HUES6 (cell line): ENCODE measurements at regions not wholly inside any gene's neighbourhood (a gene's known extent, or its start where the extent isn't known, plus 50 kb on each side); places are given as distances from the start of the nearest gene placed in this dataset.

Experiments
- H3K27ac ChIP-seq: 2 replicates; pipeline ENCODE4 v1.7.0; 2013; ENCODE audit warnings: low read depth, mild to moderate bottlenecking, low read length, inconsistent platforms
- H3K27me3 ChIP-seq: 2 replicates; pipeline ENCODE4 v1.6.1; 2013; ENCODE audit warnings: low read length; ENCODE audit not compliant: control insufficient read depth, insufficient read depth
- H3K36me3 ChIP-seq: 2 replicates; pipeline ENCODE4 v1.6.1; 2013; ENCODE audit warnings: low read length; ENCODE audit not compliant: control insufficient read depth, insufficient read depth
- H3K4me1 ChIP-seq: 2 replicates; pipeline ENCODE4 v1.6.1; 2013; ENCODE audit warnings: low read length; ENCODE audit not compliant: control insufficient read depth, insufficient read depth
- H3K4me3 ChIP-seq: 2 replicates; pipeline ENCODE4 v1.5.1; 2013; ENCODE audit warnings: low read depth, low read length
- H3K9ac ChIP-seq: one replicate; pipeline ENCODE4 v1.6.1; 2013; ENCODE audit warnings: mild to moderate bottlenecking, low read length
- H3K9me3 ChIP-seq: 2 replicates; pipeline ENCODE4 v1.6.1; 2013; ENCODE audit warnings: low read depth, low read length; ENCODE audit not compliant: control insufficient read depth, insufficient read depth

GRCh38 chr11:116261606-116262005 lies 511.2 kb downstream of the BUD13 start:
- H3K27me3 ChIP-seq: no peaks in the 10 kb centered on the region
- no peak overlapping the region for H3K27ac ChIP-seq
- peaks cover 23% of the 10 kb centered on the region for H3K4me1 ChIP-seq
- H3K9me3 ChIP-seq: no peaks in the 10 kb centered on the region
- H3K4me3 ChIP-seq: no peak overlapping the region
- H3K9ac ChIP-seq: no peak overlapping the region
- no peaks in the 10 kb centered on the region for H3K36me3 ChIP-seq

GRCh38 chr11:116258821-116259220 lies 514.0 kb downstream of the BUD13 start:
- H3K4me1 ChIP-seq: peaks cover 21% of the 10 kb centered on the region
- no peaks in the 10 kb centered on the region for H3K9me3 ChIP-seq
- no peak overlapping the region for H3K4me3 ChIP-seq
- no peaks in the 10 kb centered on the region for H3K36me3 ChIP-seq
- H3K27ac ChIP-seq: no peak overlapping the region
- no peak overlapping the region for H3K9ac ChIP-seq
- no peaks in the 10 kb centered on the region for H3K27me3 ChIP-seq

DNA sequence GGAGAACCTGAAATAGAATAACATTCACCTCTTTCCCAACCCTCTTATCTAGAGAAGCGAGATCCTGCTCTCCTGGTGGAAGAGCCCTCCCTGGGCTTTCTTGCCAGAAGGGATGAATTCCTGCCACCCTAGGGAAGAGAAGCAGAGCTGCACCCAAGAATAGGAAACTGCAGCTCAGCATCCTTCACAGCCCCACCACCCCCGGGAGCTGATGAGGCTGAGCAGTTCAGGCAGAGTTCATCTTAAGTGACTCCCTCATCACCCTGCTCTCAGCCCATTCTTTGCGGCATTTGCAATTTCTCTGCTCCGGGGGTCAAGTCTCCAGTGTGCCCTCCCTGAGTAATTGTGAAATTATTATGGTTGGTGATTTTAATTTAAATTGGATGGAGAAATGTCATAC lies 514.9 kb downstream of the BUD13 start:
- H3K9me3 ChIP-seq: no peaks in the 10 kb centered on the region
- no peak overlapping the region for H3K4me3 ChIP-seq
- H3K36me3 ChIP-seq: no peaks in the 10 kb centered on the region
- H3K27ac ChIP-seq: no peak overlapping the region
- no peaks in the 10 kb centered on the region for H3K27me3 ChIP-seq
- H3K9ac ChIP-seq: no peak overlapping the region
- H3K4me1 ChIP-seq: peaks cover 13% of the 10 kb centered on the region; the same call in 1 of the 2 replicates

DNA sequence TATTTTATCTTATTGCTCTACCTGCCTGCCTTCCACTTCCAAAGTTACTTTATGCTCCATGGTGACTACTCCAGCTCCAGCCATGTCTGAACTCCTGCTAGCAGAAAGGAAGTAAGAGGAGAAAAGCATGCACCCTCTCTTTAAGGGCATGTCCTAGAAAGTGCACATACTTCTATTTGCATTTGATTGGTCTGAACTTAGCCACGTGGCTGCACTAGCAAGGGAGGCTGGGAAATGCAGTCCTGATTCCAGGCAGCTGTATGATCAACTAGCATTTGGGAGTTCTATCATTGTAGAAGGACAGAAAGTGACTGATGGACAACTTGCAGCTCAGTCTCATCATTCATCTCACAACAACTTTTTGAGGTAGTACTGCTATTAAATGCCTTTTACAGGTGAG lies 515.7 kb downstream of the BUD13 start:
- H3K36me3 ChIP-seq: no peaks in the 10 kb centered on the region
- H3K27ac ChIP-seq: no peak overlapping the region
- H3K4me1 ChIP-seq: peaks cover 13% of the 10 kb centered on the region; the same call in 1 of the 2 replicates
- no peak overlapping the region for H3K4me3 ChIP-seq
- 0 out of 2 replicates have a peak, but pooled peaks cover 1% of the 10 kb centered on the region for H3K9me3 ChIP-seq
- no peaks in the 10 kb centered on the region for H3K27me3 ChIP-seq
- no peak overlapping the region for H3K9ac ChIP-seq

- Histone ChIP-seq H3K27ac (no peak overlapping the region), H3K27me3 (no peaks in the 10 kb centered on the region), H3K4me1 (peaks cover 13% of the 10 kb centered on the region; the same call in 1 of the 2 replicates)
Observed at GRCh38 chr11:116256215-116256614, 516.6 kb downstream of the BUD13 start.

GRCh38 chr11:116255321-116255953 lies 517.4 kb downstream of the BUD13 start:
- no peaks in the 10 kb centered on the region for H3K27me3 ChIP-seq
- H3K27ac ChIP-seq: no peak overlapping the region
- H3K9me3 ChIP-seq: 0 out of 2 replicates have a peak, but pooled peaks cover 2% of the 10 kb centered on the region
- no peaks in the 10 kb centered on the region for H3K36me3 ChIP-seq
- H3K9ac ChIP-seq: no peak overlapping the region
- H3K4me1 ChIP-seq: peaks cover 13% of the 10 kb centered on the region; the same call in 1 of the 2 replicates
- no peak overlapping the region for H3K4me3 ChIP-seq

More at GRCh38 chr11:116256215-116256614, 516.6 kb downstream of the BUD13 start:
- no peak overlapping the region for H3K4me3 ChIP-seq
- H3K9me3 ChIP-seq: 0 out of 2 replicates have a peak, but pooled peaks cover 2% of the 10 kb centered on the region
- no peak overlapping the region for H3K9ac ChIP-seq
- no peaks in the 10 kb centered on the region for H3K36me3 ChIP-seq

DNA sequence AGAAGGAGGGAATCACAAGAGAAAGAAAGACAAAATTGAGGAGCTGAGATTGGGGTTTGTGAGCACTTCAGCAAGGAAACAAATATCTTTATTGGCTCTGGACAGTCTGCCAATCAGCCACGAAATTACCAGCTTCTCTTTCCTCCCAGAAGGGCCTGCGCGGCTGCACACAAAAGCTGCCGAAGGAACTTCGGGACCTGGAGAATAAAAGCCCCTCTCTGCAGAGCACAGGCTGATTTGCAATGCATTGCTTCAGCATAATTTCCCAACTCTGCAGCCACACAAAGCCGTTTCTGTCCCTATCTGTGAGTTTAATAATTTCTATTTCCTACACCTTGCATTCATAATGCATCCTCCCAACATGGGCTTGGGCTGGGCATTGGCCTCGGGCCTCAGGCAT lies 522.6 kb downstream of the BUD13 start:
- H3K27me3 ChIP-seq: no peaks in the 10 kb centered on the region
- no peak overlapping the region for H3K9ac ChIP-seq
- no peak overlapping the region for H3K4me3 ChIP-seq
- no peaks in the 10 kb centered on the region for H3K36me3 ChIP-seq
- H3K9me3 ChIP-seq: 0 out of 2 replicates have a peak, but pooled peaks cover 2% of the 10 kb centered on the region
- H3K4me1 ChIP-seq: no peaks in the 10 kb centered on the region
- no peak overlapping the region for H3K27ac ChIP-seq

GRCh38 chr11:116249561-116249960 lies 523.2 kb downstream of the BUD13 start:
- H3K27ac ChIP-seq: no peak overlapping the region
- 0 out of 2 replicates have a peak, but pooled peaks cover 2% of the 10 kb centered on the region for H3K9me3 ChIP-seq
- H3K4me1 ChIP-seq: peaks cover 2% of the 10 kb centered on the region; the same call in 1 of the 2 replicates
- H3K27me3 ChIP-seq: no peaks in the 10 kb centered on the region
- no peaks in the 10 kb centered on the region for H3K36me3 ChIP-seq
- H3K9ac ChIP-seq: no peak overlapping the region
- no peak overlapping the region for H3K4me3 ChIP-seq

- no peak overlapping the region for H3K27ac ChIP-seq
- no peaks in the 10 kb centered on the region for H3K36me3 ChIP-seq
- peaks cover 7% of the 10 kb centered on the region; the same call in 1 of the 2 replicates for H3K4me1 ChIP-seq
- H3K4me3 ChIP-seq: no peak overlapping the region
- H3K9ac ChIP-seq: no peak overlapping the region
- H3K27me3 ChIP-seq: no peaks in the 10 kb centered on the region
- no peaks in the 10 kb centered on the region for H3K9me3 ChIP-seq
Observed at GRCh38 chr11:116244889-116245288, 527.9 kb downstream of the BUD13 start.

DNA sequence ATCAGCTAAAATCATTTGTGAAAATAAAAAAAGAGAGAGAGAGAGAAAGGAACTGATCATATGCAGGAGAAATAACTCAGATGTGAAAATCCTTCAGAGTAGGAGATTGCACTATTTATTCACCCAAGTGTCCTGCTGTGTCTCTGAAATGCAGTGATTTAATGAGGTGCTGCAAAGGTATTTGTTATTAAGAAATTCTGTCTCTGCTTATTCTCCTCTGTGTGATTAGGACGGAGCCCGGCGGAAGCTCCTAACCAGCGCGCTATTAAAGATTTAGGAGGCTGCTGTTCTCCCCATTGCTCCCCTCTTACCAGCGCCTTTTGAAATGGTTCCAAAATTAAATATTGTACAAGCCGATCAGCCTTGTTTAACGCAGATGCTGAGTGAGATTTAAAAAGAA lies 528.3 kb downstream of the BUD13 start:
- H3K27me3 ChIP-seq: no peaks in the 10 kb centered on the region
- peaks cover 7% of the 10 kb centered on the region; the same call in 1 of the 2 replicates for H3K4me1 ChIP-seq
- no peak overlapping the region for H3K9ac ChIP-seq
- no peaks in the 10 kb centered on the region for H3K9me3 ChIP-seq
- no peak overlapping the region for H3K4me3 ChIP-seq
- no peak overlapping the region for H3K27ac ChIP-seq
- no peaks in the 10 kb centered on the region for H3K36me3 ChIP-seq

DNA sequence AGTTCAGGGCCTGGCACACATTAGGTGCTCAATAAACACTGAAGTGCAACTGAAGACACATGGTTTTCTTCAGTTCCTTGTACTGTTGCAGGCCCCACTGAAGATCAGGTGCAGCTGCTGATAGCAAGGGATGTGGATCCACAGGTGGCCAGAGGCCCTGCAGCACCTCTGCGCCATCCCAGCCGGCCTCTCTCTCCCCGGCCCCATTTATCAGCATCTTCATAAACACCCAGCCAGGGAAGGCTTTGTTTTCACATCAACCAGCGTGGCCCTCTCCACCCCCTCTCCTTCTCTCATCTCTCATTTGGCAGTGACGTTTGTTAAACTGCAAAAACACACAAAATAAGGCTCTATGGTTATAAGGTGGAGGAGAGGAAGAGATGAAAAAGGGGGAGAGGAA lies 528.8 kb downstream of the BUD13 start:
- Histone ChIP-seq H3K4me3 (no peak overlapping the region), H3K9ac (no peak overlapping the region), H3K27ac (no peak overlapping the region), H3K9me3 (no peaks in the 10 kb centered on the region), H3K4me1 (peaks cover 7% of the 10 kb centered on the region; the same call in 1 of the 2 replicates), H3K36me3 (no peaks in the 10 kb centered on the region), H3K27me3 (no peaks in the 10 kb centered on the region)
